ENCODE measurements at regions not wholly inside any gene's neighbourhood (a gene's known extent, or its start where the extent isn't known, plus 50 kb on each side); places are given as distances from the start of the nearest gene placed in this dataset.

DNA sequence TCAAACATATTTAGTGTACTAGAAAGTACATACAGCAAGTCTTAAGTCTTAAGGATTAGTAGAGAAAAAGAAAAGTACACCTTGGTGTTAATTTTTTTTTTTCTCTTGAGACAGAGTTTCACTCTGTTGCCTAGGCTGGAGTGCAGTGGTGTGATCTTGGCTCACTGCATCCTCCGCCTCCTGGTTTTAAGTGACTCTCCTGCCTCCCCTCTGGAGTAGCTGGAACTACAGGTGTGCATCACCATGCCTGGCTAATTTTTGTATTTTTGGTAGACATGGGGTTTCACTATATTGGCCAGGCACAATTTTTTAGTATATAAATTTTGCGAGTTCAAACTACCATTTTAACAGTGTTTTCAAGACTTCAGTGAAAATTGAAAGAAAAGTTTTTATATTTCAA is 1941.1 kb upstream of the CDH6 start:
- TF ChIP-seq, protein P1, sequence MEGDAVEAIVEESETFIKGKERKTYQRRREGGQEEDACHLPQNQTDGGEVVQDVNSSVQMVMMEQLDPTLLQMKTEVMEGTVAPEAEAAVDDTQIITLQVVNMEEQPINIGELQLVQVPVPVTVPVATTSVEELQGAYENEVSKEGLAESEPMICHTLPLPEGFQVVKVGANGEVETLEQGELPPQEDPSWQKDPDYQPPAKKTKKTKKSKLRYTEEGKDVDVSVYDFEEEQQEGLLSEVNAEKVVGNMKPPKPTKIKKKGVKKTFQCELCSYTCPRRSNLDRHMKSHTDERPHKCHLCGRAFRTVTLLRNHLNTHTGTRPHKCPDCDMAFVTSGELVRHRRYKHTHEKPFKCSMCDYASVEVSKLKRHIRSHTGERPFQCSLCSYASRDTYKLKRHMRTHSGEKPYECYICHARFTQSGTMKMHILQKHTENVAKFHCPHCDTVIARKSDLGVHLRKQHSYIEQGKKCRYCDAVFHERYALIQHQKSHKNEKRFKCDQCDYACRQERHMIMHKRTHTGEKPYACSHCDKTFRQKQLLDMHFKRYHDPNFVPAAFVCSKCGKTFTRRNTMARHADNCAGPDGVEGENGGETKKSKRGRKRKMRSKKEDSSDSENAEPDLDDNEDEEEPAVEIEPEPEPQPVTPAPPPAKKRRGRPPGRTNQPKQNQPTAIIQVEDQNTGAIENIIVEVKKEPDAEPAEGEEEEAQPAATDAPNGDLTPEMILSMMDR (IDR thresholded peaks at IDR 0.05; ENCODE audit: unreplicated experiment in 3 of 3): no peak
- no peaks in the 10 kb centered on the region for H3K9me3 Mint-ChIP-seq
- H3K36me3 Mint-ChIP-seq (ENCODE audit: low read depth): no peaks in the 10 kb centered on the region
- H3K27me3 Mint-ChIP-seq (ENCODE audit: low read depth): no peaks in the 10 kb centered on the region
- no peak overlapping the region for H3K4me3 Mint-ChIP-seq
- no peak overlapping the region for H3K27ac Mint-ChIP-seq
- no peaks in the 10 kb centered on the region for H3K4me1 Mint-ChIP-seq

DNA sequence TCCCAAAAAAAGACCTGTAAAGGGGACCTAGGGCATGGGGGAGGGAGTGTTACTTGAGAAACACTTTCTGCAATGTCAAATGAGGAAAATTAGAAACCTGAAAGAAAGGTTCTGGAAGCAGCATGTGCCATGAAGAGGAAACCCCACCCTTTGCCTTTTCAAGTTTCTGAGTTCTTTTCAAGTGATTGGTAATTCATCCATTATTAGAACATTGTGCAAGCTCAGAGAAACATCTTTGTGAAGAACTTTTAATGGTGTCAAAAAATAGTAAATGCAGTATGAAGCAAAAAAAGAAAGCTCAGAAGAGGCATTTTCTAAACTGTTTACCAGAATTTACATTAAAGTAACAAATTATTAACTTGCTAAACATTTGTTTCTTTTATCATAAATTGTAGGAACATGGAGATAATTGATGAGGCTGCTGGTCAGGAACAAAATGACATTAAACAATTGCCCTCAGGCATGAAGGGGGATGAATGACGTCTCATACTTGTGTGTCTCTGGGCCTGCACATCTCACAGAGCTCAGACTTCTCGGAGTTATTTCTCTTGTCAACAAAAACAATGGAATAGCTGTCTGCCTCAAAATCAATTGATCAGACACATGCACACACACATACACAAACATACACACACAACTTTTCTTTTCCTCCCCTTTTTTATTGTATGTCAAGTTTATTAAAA is 1946.0 kb upstream of the CDH6 start:
- H3K36me3 Mint-ChIP-seq (ENCODE audit: low read depth): no peaks in the 10 kb centered on the region
- no peak overlapping the region for H3K4me3 Mint-ChIP-seq
- no peak overlapping the region for H3K27ac Mint-ChIP-seq
- no peaks in the 10 kb centered on the region for H3K27me3 Mint-ChIP-seq (ENCODE audit: low read depth)
- no peaks in the 10 kb centered on the region for H3K4me1 Mint-ChIP-seq
- TF ChIP-seq, protein P1 (IDR thresholded peaks at IDR 0.05; ENCODE audit: unreplicated experiment in 3 of 3): no peak
- H3K9me3 Mint-ChIP-seq: no peaks in the 10 kb centered on the region

DNA sequence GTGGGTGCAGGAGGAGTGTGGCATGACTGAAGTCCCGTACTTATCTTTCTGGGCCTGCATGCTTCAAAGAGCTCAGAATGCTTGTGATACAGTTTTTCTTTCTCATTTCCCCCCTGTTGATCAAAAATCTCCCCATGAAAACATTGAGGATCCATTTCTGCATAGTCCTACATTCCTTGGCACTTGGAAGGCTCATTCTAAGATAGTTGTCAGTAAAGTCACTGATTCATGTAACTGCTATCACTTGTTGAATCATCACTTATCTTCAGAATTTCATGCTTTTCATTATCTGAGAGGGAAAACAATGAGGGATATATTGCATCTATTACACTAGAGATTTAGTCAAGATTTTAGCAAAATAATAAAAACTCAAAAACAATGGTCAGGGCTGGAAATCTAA is 1953.1 kb upstream of the CDH6 start:
- Mint-ChIP-seq H3K27me3 (ENCODE audit: low read depth) (no peaks in the 10 kb centered on the region), H3K4me1 (no peaks in the 10 kb centered on the region), H3K9me3 (no peaks in the 10 kb centered on the region), H3K4me3 (no peak overlapping the region), H3K27ac (no peak overlapping the region), H3K36me3 (ENCODE audit: low read depth) (no peaks in the 10 kb centered on the region)
- TF ChIP-seq, protein P1 (IDR thresholded peaks at IDR 0.05; ENCODE audit: unreplicated experiment in 3 of 3): no peak

DNA sequence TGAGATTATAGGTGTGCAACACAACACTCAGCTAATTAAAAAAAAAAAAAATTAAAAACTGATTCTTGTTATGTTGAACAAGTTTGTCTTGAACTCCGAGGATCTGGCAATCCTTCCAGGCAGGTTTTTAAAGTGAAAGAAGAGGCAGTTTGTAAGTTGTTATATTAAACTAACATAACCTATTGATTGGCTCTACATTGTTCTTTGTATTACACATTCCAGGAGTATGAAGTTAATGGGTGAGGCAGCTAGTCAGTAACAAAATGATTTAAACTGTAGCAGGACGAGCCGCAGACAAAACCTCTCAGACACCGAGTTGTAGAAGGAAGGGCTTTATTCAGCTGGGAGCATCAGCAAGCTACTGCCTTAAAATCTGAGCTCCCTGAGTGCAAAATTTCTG is 1953.9 kb upstream of the CDH6 start:
- H3K27me3 Mint-ChIP-seq (ENCODE audit: low read depth): no peaks in the 10 kb centered on the region
- no peaks in the 10 kb centered on the region for H3K36me3 Mint-ChIP-seq (ENCODE audit: low read depth)
- TF ChIP-seq, protein P1 (IDR thresholded peaks at IDR 0.05; ENCODE audit: unreplicated experiment in 3 of 3): no peak
- no peaks in the 10 kb centered on the region for H3K4me1 Mint-ChIP-seq
- H3K9me3 Mint-ChIP-seq: no peaks in the 10 kb centered on the region
- no peak overlapping the region for H3K27ac Mint-ChIP-seq
- H3K4me3 Mint-ChIP-seq: no peak overlapping the region

DNA sequence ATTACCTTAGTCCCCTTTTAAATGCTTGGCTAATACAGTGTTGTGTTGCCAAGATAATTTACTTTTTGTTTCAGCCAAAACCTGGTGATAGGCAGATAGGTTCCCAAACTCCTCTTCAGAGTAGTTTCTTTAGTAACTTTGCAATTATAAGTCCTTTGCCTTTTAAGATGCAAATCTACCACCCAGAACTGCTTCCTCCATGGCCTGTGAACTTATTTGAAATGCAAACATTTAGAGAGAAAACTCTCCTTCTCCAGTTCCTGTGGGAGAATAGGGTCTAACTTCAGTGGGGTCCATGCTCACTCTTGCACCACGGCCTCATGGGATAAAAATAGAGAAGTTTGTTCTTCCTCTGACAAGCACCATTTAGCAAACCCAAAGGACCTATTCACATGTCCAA is 1955.4 kb upstream of the CDH6 start:
- TF ChIP-seq, protein P1 (IDR thresholded peaks at IDR 0.05; ENCODE audit: unreplicated experiment in 3 of 3): no peak
- no peak overlapping the region for H3K4me3 Mint-ChIP-seq
- H3K27ac Mint-ChIP-seq: no peak overlapping the region
- H3K4me1 Mint-ChIP-seq: no peaks in the 10 kb centered on the region
- no peaks in the 10 kb centered on the region for H3K9me3 Mint-ChIP-seq
- H3K27me3 Mint-ChIP-seq (ENCODE audit: low read depth): no peaks in the 10 kb centered on the region
- no peaks in the 10 kb centered on the region for H3K36me3 Mint-ChIP-seq (ENCODE audit: low read depth)

DNA sequence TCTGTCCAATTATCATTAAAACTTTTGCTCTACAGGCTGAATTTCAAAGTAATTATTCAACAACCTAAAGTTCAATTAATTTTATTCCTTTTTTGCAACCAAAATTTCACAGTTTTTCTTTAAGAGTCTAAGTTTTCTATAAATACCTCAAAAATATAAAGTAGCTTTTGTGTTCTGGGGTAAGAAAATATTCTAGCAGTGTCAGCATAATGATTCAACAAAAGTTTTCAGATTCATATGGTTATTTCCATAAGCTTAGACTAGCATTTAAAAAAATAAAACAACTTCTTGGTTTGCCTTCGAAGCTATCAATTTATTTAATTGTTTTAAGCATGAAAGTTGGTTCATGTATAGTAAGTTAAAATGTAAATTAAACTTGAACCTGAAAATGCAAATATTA is 1962.3 kb upstream of the CDH6 start:
- Mint-ChIP-seq H3K9me3 (no peaks in the 10 kb centered on the region), H3K27me3 (ENCODE audit: low read depth) (no peaks in the 10 kb centered on the region), H3K4me3 (no peak overlapping the region), H3K4me1 (no peaks in the 10 kb centered on the region), H3K27ac (no peak overlapping the region), H3K36me3 (ENCODE audit: low read depth) (no peaks in the 10 kb centered on the region)
- TF ChIP-seq, protein P1 (IDR thresholded peaks at IDR 0.05; ENCODE audit: unreplicated experiment in 3 of 3): no peak

Data from nephron (organoid).